ENCODE measurements at regions not wholly inside any gene's neighbourhood (a gene's known extent, or its start where the extent isn't known, plus 50 kb on each side); places are given as distances from the start of the nearest gene placed in this dataset.

GRCh38 chr13:109357751-109358471 is 428.5 kb downstream of the IRS2 start:
- TF ChIP-seq CTCF (optimal IDR thresholded peaks at IDR 0.05 in 1 of 3, IDR thresholded peaks at IDR 0.05 in 1 of 3, conservative IDR thresholded peaks at IDR 0.05 in 1 of 3; ENCODE audit: extremely low read depth in 1 of 3, insufficient read depth in 2 of 3, low read length in 3 of 3): no peak
- no peak for TF ChIP-seq EZH2 (IDR thresholded peaks at IDR 0.05; ENCODE audit: low read length)
